Lower leg skin (tissue), 4 donors: ENCODE measurements at regions not wholly inside any gene's neighbourhood (a gene's known extent, or its start where the extent isn't known, plus 50 kb on each side); places are given as distances from the start of the nearest gene placed in this dataset.

Experiments
- DNase-seq, 2 donors: peaks; one replicate each; pipeline ENCODE4 v3.0.0-alpha.2; 2019; ENCODE audit warnings: low spot score in 2 of 2
- H3K4me3 ChIP-seq: fragments of 200-600 bp; sonication (generic); 2 replicates; pipeline ENCODE4 v1.5.1; 2017; ENCODE audit warnings: mild to moderate bottlenecking, low read depth; ENCODE audit not compliant: poor library complexity, severe bottlenecking
- POLR2A ChIP-seq, 2 donors: fragments of 450-650 bp; IDR thresholded peaks; one replicate each; pipeline ENCODE4 v1.6.1; 2016 to 2017; ENCODE audit warnings: antibody characterized with exemption in 2 of 2, mild to moderate bottlenecking in 1 of 2, moderate library complexity in 1 of 2
- WGBS, 2 donors: methylation state at CpG; one replicate each; pipeline ENCODE4 v1.1.5; 2018; 5-methylcytosine and 5-hydroxymethylcytosine counted together
- intact Hi-C: fragments of 100-400 bp; cut with DNase I; formaldehyde crosslinking; loops from one replicate; pipeline ENCODE4 v1.15.0; 2023; ENCODE audit warnings: low total_unique reads
- TF ChIP-seq, protein P1 (sequence below), 3 donors: fragments of 450-650 bp; IDR thresholded peaks; one replicate each; pipeline ENCODE4 v1.5.1; 2016; ENCODE audit warnings: antibody characterized with exemption in 3 of 3, mild to moderate bottlenecking in 3 of 3, moderate library complexity in 2 of 3

DNA sequence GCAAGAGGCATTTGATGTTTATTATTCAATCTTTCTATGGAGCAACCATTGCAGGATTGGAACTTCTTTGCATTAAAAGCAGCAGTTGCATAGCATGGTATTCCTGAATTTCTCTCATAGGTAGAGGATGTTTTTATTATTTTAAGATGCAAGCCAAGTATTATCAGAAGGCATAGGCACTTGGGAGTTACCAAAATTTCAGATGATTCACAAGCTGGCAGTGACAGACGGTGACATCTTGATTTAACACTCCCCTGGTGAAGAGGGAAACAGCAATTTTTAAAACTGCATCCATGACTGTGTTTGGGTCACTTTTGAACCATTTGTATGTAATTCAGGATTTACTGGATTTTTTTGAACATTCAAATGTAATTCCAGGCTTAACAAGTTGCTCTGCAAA, 654.3 kb downstream of the SLC4A3 start:
- intact Hi-C loops: no loop called here
- TF ChIP-seq, protein P1, sequence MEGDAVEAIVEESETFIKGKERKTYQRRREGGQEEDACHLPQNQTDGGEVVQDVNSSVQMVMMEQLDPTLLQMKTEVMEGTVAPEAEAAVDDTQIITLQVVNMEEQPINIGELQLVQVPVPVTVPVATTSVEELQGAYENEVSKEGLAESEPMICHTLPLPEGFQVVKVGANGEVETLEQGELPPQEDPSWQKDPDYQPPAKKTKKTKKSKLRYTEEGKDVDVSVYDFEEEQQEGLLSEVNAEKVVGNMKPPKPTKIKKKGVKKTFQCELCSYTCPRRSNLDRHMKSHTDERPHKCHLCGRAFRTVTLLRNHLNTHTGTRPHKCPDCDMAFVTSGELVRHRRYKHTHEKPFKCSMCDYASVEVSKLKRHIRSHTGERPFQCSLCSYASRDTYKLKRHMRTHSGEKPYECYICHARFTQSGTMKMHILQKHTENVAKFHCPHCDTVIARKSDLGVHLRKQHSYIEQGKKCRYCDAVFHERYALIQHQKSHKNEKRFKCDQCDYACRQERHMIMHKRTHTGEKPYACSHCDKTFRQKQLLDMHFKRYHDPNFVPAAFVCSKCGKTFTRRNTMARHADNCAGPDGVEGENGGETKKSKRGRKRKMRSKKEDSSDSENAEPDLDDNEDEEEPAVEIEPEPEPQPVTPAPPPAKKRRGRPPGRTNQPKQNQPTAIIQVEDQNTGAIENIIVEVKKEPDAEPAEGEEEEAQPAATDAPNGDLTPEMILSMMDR (IDR thresholded peaks at IDR 0.05): no peak
- TF ChIP-seq POLR2A (IDR thresholded peaks at IDR 0.05): no peak
- H3K4me3 ChIP-seq: no peak overlapping the region
- no peak for DNase-seq
- WGBS, 2 donors: 16 to 26% methylated on average over 1 of the region's 1 CpG

DNA sequence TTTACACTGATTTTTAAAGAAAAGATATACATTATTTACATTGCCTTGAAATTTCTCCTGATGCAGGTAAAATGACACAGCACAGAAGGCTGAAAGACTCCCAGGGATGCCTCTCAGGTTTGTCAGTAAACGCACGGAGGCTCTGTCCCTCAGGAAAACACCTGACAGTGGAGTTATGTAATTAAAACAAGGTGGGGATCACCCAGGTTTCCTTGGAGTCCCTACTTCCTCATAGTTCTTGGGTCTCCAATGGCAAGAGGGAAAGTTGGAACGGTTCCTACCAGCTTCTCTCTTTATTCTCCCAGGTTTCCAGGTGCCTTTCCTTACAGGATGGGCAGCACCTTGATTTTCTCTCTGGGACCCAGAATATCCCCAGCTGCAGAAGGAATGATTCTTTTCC, 654.8 kb downstream of the SLC4A3 start:
- H3K4me3 ChIP-seq: no peak overlapping the region
- no peak for TF ChIP-seq POLR2A (IDR thresholded peaks at IDR 0.05)
- TF ChIP-seq, protein P1 (IDR thresholded peaks at IDR 0.05): no peak
- 61 to 63% methylated on average over 3 of the region's 3 CpGs for WGBS, 2 donors
- intact Hi-C loops: no loop called here
- DNase-seq: no peak

DNA sequence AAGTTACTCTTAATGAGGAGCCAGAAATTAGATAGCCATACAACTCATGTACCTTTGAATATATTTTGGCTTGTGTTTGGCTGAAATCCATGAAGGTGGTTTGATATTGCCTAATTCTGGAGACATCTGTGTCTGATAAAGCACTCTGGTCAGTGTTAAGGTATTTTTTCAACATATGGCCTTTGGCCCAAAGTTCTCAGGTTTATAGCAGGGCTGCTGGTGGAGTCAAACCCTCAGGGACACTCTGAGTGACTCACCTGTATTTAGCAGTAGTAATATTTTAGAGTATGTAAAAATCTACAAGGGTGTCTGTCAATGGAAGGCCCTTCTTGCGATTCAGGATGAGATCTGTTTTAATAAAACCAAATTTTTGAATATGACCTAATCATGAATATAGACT, 666.5 kb downstream of the SLC4A3 start:
- no peak for TF ChIP-seq POLR2A (IDR thresholded peaks at IDR 0.05)
- TF ChIP-seq, protein P1 (IDR thresholded peaks at IDR 0.05): no peak
- intact Hi-C loops: no loop called here
- whole genome bisulfite sequencing, 2 donors: 61 to 81% methylated on average over 1 of the region's 1 CpG

DNA sequence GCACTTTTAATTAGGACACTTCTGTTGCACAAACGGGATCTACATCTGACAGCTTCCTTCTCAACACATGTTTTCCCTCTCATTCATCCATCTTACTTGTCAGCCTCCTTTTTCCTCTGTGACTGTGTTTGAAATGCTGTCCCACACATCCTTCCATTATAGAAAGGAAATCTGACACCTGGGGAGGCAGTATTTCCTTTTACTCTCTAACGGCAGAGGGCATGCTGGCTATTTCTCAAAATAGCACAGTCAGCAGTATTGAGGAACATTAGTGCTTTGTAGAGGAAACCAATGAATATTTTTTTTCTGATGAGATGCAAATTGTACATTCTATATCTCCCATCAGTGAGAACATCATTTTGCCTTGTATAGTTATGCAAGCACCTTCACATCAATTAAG, 668.7 kb downstream of the SLC4A3 start:
- DNase-seq: no peak
- TF ChIP-seq, protein P1 (IDR thresholded peaks at IDR 0.05): no peak
- no peak for TF ChIP-seq POLR2A (IDR thresholded peaks at IDR 0.05)
- no peak overlapping the region for H3K4me3 ChIP-seq
- 33% methylated on average over 2 of the region's 2 CpGs for WGBS, 2 donors
- intact Hi-C loops: no loop called here

More for the DNA sequence above, 666.5 kb downstream of the SLC4A3 start:
- H3K4me3 ChIP-seq: no peak overlapping the region
- no peak for DNase-seq

DNA sequence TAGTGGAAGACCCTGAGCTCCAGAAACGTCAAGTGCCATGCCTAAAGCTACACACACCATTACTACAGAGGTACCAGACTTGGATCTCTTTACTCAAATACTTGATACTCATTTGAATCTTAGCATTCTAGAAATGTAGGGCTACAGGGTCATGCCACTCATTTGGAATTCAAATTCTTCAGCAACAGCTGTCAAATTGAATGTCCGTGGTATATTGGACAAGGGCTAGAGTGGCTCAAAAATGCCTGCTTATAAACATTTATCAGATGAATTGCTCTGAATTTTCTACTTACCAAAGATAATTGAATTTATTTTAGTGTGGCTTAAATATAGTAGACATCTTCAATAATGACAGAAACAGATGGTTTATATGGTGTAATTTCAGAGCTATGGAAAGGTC, 669.7 kb downstream of the SLC4A3 start:
- WGBS, 2 donors: 95% methylated on average over 2 of the region's 2 CpGs
- no peak for DNase-seq
- H3K4me3 ChIP-seq: no peak overlapping the region
- intact Hi-C loops: no loop called here
- TF ChIP-seq, protein P1 (IDR thresholded peaks at IDR 0.05): no peak
- TF ChIP-seq POLR2A (IDR thresholded peaks at IDR 0.05): no peak

DNA sequence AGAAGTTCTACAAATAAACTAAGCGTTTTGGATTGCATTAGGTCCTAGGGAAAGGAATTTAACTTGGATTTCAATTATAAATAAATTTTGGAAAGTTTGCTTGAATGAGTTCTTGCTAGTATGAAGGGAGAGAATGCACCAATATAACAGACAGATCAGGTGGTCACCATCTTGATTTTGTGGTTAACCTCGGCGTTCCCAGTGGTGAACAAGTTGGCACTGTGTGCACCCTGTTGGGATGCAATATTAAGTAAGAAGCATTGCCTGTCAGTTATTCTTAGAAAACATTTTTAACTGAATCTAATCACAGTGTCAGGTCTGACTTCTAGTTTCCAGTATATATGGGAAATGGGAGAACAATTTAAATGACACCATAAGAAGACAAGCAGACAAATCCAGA, 673.4 kb downstream of the SLC4A3 start:
- 68 to 73% methylated on average over 3 of the region's 3 CpGs for WGBS, 2 donors
- no peak for TF ChIP-seq POLR2A (IDR thresholded peaks at IDR 0.05)
- TF ChIP-seq, protein P1 (IDR thresholded peaks at IDR 0.05): no peak
- no peak for DNase-seq
- no peak overlapping the region for H3K4me3 ChIP-seq
- intact Hi-C loops: no loop called here
